CD4-positive, CD25-positive, alpha-beta regulatory T cell (primary cell): ENCODE measurements at regions not wholly inside any gene's neighbourhood (a gene's known extent, or its start where the extent isn't known, plus 50 kb on each side); places are given as distances from the start of the nearest gene placed in this dataset.

Experiments
- ATAC-seq, 2 donors: fragments of 150-1000 bp; cut with Tn5 transposase; one replicate each; pipeline ENCODE4 v1.10.0; 2021; ENCODE audit warnings: low read depth in 2 of 2, moderate number of reproducible peaks in 2 of 2, moderate library complexity in 1 of 2
- DNase-seq, 3 donors: peaks; one replicate each; pipeline versions ENCODE4 v3.0.0 to v3.0.0-alpha.2; 2012 to 2022; ENCODE audit warnings: mixed read lengths in 1 of 3
- H3K27ac ChIP-seq: one replicate; pipeline ENCODE4 v1.7.0; 2013; ENCODE audit warnings: mild to moderate bottlenecking, low read length; ENCODE audit not compliant: insufficient read depth, poor library complexity, severe bottlenecking
- H3K27me3 ChIP-seq: one replicate; pipeline ENCODE4 v1.7.0; 2013; ENCODE audit warnings: low read length; ENCODE audit not compliant: control insufficient read depth, insufficient read depth
- H3K36me3 ChIP-seq: one replicate; pipeline ENCODE4 v1.7.0; 2013; ENCODE audit warnings: mild to moderate bottlenecking, low read length, moderate library complexity; ENCODE audit not compliant: control insufficient read depth, insufficient read depth
- H3K4me1 ChIP-seq: 2 replicates; pipeline ENCODE4 v1.7.0; 2013; ENCODE audit warnings: mild to moderate bottlenecking, low read length; ENCODE audit not compliant: insufficient read depth, control insufficient read depth, poor library complexity, severe bottlenecking
- H3K4me3 ChIP-seq: one replicate; pipeline ENCODE4 v1.7.0; 2013; ENCODE audit warnings: low read depth, mild to moderate bottlenecking, low read length, moderate library complexity
- H3K9me3 ChIP-seq, 2 experiments: 1 replicate in 1 of 2; 2 replicates in 1 of 2; pipeline ENCODE4 v1.7.0; 2013; ENCODE audit warnings: low read length in 2 of 2, mild to moderate bottlenecking in 1 of 2, moderate library complexity in 1 of 2; ENCODE audit not compliant: control insufficient read depth in 2 of 2
- H3K27ac Mint-ChIP-seq, 3 donors: one replicate each; pipeline ENCODE4 v1.8.0; 2020 to 2022; ENCODE audit warnings: mild to moderate bottlenecking in 3 of 3, mixed read lengths in 3 of 3, moderate library complexity in 2 of 3
- H3K27me3 Mint-ChIP-seq: one replicate; pipeline ENCODE4 v1.8.0; 2022; ENCODE audit warnings: mild to moderate bottlenecking, mixed read lengths
- H3K36me3 Mint-ChIP-seq: one replicate; pipeline ENCODE4 v1.8.0; 2020; ENCODE audit warnings: mixed read lengths
- H3K4me1 Mint-ChIP-seq, 4 donors: one replicate each; pipeline ENCODE4 v1.8.0; 2020 to 2022; ENCODE audit warnings: mixed read lengths in 4 of 4, mild to moderate bottlenecking in 1 of 4
- H3K4me3 Mint-ChIP-seq, 4 donors: one replicate each; pipeline ENCODE4 v1.8.0; 2020 to 2022; ENCODE audit warnings: mild to moderate bottlenecking in 4 of 4, mixed read lengths in 4 of 4, moderate library complexity in 3 of 4
- H3K9me3 Mint-ChIP-seq, 7 donors: one replicate each; pipeline ENCODE4 v1.8.0; 2020 to 2022; ENCODE audit warnings: mixed read lengths in 7 of 7, mild to moderate bottlenecking in 3 of 7, moderate library complexity in 2 of 7

DNA sequence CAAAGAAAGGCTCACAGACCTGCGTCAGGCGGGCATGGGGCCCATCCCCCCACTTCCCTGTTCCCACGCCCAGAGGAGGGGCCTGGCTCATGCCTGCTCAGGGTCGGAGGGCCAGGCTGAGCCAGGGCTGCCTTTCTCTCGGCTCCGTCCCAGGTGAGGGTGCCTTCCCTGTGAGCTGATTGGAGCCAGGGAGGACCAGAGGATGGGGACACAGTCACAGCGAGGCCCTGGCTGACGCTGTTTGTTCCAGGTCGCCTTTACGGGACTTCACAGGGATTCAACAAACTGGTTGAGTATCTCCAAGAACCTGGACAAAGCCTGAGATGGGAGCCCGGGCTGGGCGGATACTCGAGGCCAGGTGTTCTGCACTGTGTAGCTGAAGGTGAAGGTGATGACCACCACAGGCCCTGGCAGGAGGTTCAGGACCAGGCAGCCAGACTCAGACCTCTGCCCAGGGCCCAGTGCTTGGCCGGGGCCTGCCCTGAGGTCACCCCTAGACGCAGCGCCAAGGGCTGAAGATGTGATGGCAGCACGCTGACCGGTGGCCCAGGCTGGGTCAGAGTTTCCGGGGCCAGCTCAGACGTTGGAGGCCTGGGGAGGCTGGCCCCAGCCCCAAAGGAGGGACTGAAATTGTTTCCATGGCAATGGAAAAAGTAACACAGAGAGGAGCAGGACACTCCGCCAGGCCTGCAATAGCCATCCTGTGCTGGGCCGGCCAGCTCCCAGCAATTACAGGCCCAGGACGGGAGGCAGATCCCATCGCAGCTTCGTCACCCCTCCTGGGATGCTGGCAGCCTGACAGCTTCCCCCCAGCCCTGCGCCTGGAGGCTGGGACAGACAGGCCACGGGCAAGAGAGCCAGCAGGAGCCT lies 65.3 kb upstream of the ADAMTS2 start:
- Mint-ChIP-seq H3K27me3 (no peaks in the 10 kb centered on the region), H3K9me3 (no peaks in the 10 kb centered on the region), H3K4me3 (no peak overlapping the region), H3K27ac (no peak overlapping the region), H3K4me1 (no peaks in the 10 kb centered on the region), H3K36me3 (no peaks in the 10 kb centered on the region)
- Histone ChIP-seq H3K4me1 (no peaks in the 10 kb centered on the region), H3K36me3 (no peaks in the 10 kb centered on the region), H3K27me3 (no peaks in the 10 kb centered on the region), H3K4me3 (no peak overlapping the region), H3K9me3 (no peaks in the 10 kb centered on the region), H3K27ac (no peak overlapping the region)
- DNase-seq = no peak
- ATAC-seq = no peak

- Histone ChIP-seq H3K27ac (no peak overlapping the region), H3K4me1 (no peaks in the 10 kb centered on the region), H3K9me3 (no peaks in the 10 kb centered on the region), H3K36me3 (no peaks in the 10 kb centered on the region), H3K27me3 (no peaks in the 10 kb centered on the region), H3K4me3 (no peak overlapping the region)
- no peaks in the 10 kb centered on the region for H3K36me3 Mint-ChIP-seq
- H3K27ac Mint-ChIP-seq = no peak overlapping the region
- no peaks in the 10 kb centered on the region for H3K9me3 Mint-ChIP-seq
- H3K4me3 Mint-ChIP-seq = no peak overlapping the region
- H3K27me3 Mint-ChIP-seq = no peaks in the 10 kb centered on the region
- no peaks in the 10 kb centered on the region for H3K4me1 Mint-ChIP-seq
- ATAC-seq (no peak), DNase-seq (no peak)
These were observed 64.5 kb upstream of the ADAMTS2 start for GRCh38 chr5:179409806-179410205.

DNA sequence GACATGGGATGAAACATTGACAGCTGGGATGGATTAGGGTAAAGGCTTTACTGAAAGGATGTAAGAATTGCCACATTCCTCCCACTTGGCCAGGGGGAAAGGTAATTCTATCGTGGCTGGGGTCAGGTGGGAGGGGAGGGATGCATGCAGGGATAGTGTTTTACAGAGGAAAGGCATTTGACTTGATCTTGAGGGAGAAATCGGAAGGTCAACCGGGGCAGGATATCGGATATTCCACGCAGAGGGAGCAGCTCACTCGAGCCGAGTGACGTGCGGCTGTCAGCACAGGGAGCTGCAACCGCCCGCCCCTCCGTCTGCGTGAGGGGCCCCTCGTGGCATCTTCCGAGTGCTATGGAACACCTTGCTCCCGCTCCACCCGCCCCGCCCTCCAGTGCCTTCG lies 63.4 kb upstream of the ADAMTS2 start:
- Histone ChIP-seq H3K27me3 (no peaks in the 10 kb centered on the region), H3K4me3 (no peak overlapping the region), H3K4me1 (no peaks in the 10 kb centered on the region), H3K9me3 (no peaks in the 10 kb centered on the region), H3K27ac (no peak overlapping the region), H3K36me3 (no peaks in the 10 kb centered on the region)
- ATAC-seq = no peak
- H3K27ac Mint-ChIP-seq = no peak overlapping the region
- H3K9me3 Mint-ChIP-seq = peaks cover 0 to 2% (median 0%) of the 10 kb centered on the region in 7 donors
- DNase-seq = no peak
- H3K36me3 Mint-ChIP-seq = no peaks in the 10 kb centered on the region
- no peaks in the 10 kb centered on the region for H3K4me1 Mint-ChIP-seq
- H3K27me3 Mint-ChIP-seq = no peaks in the 10 kb centered on the region
- no peak overlapping the region for H3K4me3 Mint-ChIP-seq

DNA sequence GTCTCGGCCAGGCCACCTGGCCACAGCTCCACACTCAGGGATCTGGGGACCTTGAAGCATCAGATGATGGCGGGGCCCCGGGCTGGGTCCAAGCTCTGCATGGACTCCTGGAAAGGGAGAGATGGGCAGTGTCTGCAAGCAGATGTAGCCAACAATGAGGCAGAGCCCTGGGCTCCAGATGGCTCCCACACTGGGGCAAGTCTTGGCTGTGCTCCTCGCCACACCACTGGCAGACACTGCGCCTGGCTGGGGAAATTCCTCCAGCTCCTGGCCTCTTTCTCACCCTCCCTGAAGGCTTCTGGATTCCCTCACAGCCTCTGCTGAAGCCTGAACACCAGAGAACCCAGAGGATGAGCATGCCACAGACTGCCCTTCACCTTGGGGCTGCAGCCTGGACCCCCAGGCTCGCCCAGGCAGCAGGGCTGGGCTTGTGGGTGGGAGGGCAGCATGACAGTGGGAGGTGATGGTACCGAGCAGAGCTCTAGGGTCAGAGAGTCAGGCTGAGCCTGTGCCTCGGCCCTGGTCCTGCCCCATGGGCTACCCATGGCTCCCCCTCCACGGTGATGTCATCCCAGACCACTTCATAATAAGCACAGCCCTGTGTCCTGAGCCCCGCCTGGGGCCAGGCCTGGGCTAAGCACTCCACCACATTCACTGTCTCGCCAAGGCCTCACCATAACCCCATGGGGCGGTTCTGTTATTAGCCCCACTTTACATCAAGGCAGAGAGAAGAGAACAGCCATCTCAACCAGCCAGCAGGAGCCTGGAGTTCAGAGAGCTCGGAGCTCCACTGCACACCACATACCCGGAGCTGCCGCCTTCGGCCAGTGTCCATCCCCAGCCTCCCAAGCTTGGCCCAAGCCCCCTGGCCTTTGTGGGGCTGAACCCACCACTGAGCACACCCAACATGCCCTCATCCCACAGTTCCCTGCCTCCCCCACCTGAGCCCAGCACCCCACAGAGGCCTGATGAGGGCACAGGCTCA lies 62.2 kb upstream of the ADAMTS2 start:
- DNase-seq (no peak), ATAC-seq (no peak)
- Mint-ChIP-seq H3K27ac (no peak overlapping the region), H3K27me3 (no peaks in the 10 kb centered on the region), H3K36me3 (no peaks in the 10 kb centered on the region), H3K4me1 (no peaks in the 10 kb centered on the region), H3K9me3 (peaks cover 0 to 9% (median 3%) of the 10 kb centered on the region in 7 donors), H3K4me3 (peak overlapping the region in 1 of 4 donors; percentile 69)
- H3K9me3 ChIP-seq = no peaks in the 10 kb centered on the region
- H3K4me1 ChIP-seq = no peaks in the 10 kb centered on the region
- H3K4me3 ChIP-seq = no peak overlapping the region
- H3K36me3 ChIP-seq = no peaks in the 10 kb centered on the region
- no peaks in the 10 kb centered on the region for H3K27me3 ChIP-seq
- H3K27ac ChIP-seq = no peak overlapping the region

GRCh38 chr5:179406031-179406961 lies 61.0 kb upstream of the ADAMTS2 start:
- H3K4me3 Mint-ChIP-seq = no peak overlapping the region
- DNase-seq = no peak

GRCh38 chr5:179405426-179406030 lies 60.3 kb upstream of the ADAMTS2 start:
- Mint-ChIP-seq H3K4me1 (no peaks in the 10 kb centered on the region), H3K27me3 (no peaks in the 10 kb centered on the region), H3K9me3 (peaks cover 0 to 21% (median 7%) of the 10 kb centered on the region in 7 donors), H3K4me3 (no peak overlapping the region), H3K36me3 (peaks cover 5% of the 10 kb centered on the region), H3K27ac (no peak overlapping the region)
- ATAC-seq (no peak), DNase-seq (no peak)
- Histone ChIP-seq H3K36me3 (no peaks in the 10 kb centered on the region), H3K4me1 (no peaks in the 10 kb centered on the region), H3K4me3 (no peak overlapping the region), H3K27ac (no peak overlapping the region), H3K9me3 (peaks cover under 1 to 11% of the 10 kb centered on the region in 2 experiments), H3K27me3 (no peaks in the 10 kb centered on the region)

More at GRCh38 chr5:179406031-179406961, 61.0 kb upstream of the ADAMTS2 start:
- H3K27ac ChIP-seq = no peak overlapping the region
- H3K27me3 ChIP-seq = no peaks in the 10 kb centered on the region
- no peaks in the 10 kb centered on the region for H3K4me1 ChIP-seq
- H3K4me3 ChIP-seq = no peak overlapping the region
- Mint-ChIP-seq H3K27me3 (no peaks in the 10 kb centered on the region), H3K4me1 (no peaks in the 10 kb centered on the region), H3K36me3 (peaks cover 5% of the 10 kb centered on the region), H3K27ac (no peak overlapping the region), H3K9me3 (peaks cover 0 to 14% (median 4%) of the 10 kb centered on the region in 7 donors)
- no peaks in the 10 kb centered on the region for H3K36me3 ChIP-seq
- H3K9me3 ChIP-seq = peaks cover 0 to 4% of the 10 kb centered on the region in 2 experiments
- no peak for ATAC-seq

GRCh38 chr5:179405054-179405416 lies 59.8 kb upstream of the ADAMTS2 start:
- Histone ChIP-seq H3K36me3 (no peaks in the 10 kb centered on the region), H3K4me3 (no peak overlapping the region), H3K27me3 (no peaks in the 10 kb centered on the region), H3K9me3 (peaks cover 5 to 16% of the 10 kb centered on the region in 2 experiments), H3K27ac (no peak overlapping the region), H3K4me1 (no peaks in the 10 kb centered on the region)
- Mint-ChIP-seq H3K27ac (no peak overlapping the region), H3K27me3 (no peaks in the 10 kb centered on the region), H3K4me1 (no peaks in the 10 kb centered on the region), H3K36me3 (peaks cover 5% of the 10 kb centered on the region), H3K4me3 (no peak overlapping the region), H3K9me3 (peaks cover 0 to 26% (median 7%) of the 10 kb centered on the region in 7 donors)
- DNase-seq (no peak), ATAC-seq (no peak)
